IMR-90 (cell line): ENCODE measurements at regions not wholly inside any gene's neighbourhood (a gene's known extent, or its start where the extent isn't known, plus 50 kb on each side); places are given as distances from the start of the nearest gene placed in this dataset.

Source experiments
- ATAC-seq: fragments of 200-7000 bp; cut with Tn5 transposase; 2 replicates; pipeline ENCODE4 v1.9.1; 2020; ENCODE audit warnings: low read depth, mild to moderate bottlenecking, moderate library complexity
- BruUV-seq: library from RNA; stranded (reverse); fragments of 400-500 nt; replicated peaks from 2 replicates; lab custom pipeline; 2021; lab: Mats Ljungman, UMichigan
- CTCF ChIA-PET: fragments of 300-600 bp; formaldehyde crosslinking; extraction: SDS; loops from one replicate; lab custom pipeline; 2021; ENCODE audit warnings: antibody characterized with exemption; lab: Yijun Ruan, JAX
- POLR2A ChIA-PET: fragments of 300-600 bp; sonication (Branson Sonifier 250); formaldehyde crosslinking; loops from one replicate; lab custom pipeline; 2022; ENCODE audit warnings: antibody characterized with exemption; ENCODE audit not compliant: unreplicated experiment; lab: Charles Lee
- DNase-seq: peaks from one replicate; pipeline ENCODE4 v3.0.0; 2013
- H2AFZ ChIP-seq: replicated peaks from 2 replicates; pipeline ENCODE3; 2013; ENCODE audit warnings: low read length, mild to moderate bottlenecking; ENCODE audit not compliant: poor library complexity
- H2AK5ac ChIP-seq: 2 replicates; pipeline ENCODE4 v1.6.1; 2013; ENCODE audit warnings: low read depth, low read length, inconsistent platforms
- H2AK9ac ChIP-seq: replicated peaks from 2 replicates; pipeline ENCODE3; 2013; ENCODE audit warnings: mild to moderate bottlenecking, low read depth, low read length, moderate library complexity; ENCODE audit not compliant: poor library complexity
- H2BK120ac ChIP-seq: 2 replicates; pipeline ENCODE4 v1.6.1; 2013; ENCODE audit warnings: low read depth, low read length, inconsistent platforms
- H2BK15ac ChIP-seq: 3 replicates; pipeline ENCODE4 v1.6.1; 2013; ENCODE audit warnings: low read depth, low read length, inconsistent platforms
- H2BK20ac ChIP-seq: 2 replicates; pipeline ENCODE4 v1.6.1; 2013; ENCODE audit warnings: low read depth, mild to moderate bottlenecking, inconsistent platforms, low read length, moderate library complexity
- H2BK5ac ChIP-seq: 2 replicates; pipeline ENCODE4 v1.6.1; 2013; ENCODE audit warnings: mild to moderate bottlenecking, low read depth, low read length, inconsistent platforms; ENCODE audit not compliant: poor library complexity, severe bottlenecking
- H3K14ac ChIP-seq: replicated peaks from 2 replicates; pipeline ENCODE4 v1.6.1; 2013; ENCODE audit warnings: low read depth, low read length, inconsistent platforms
- H3K18ac ChIP-seq: 2 replicates; pipeline ENCODE4 v1.6.1; 2013; ENCODE audit warnings: low read depth, low read length, control low read depth
- H3K23ac ChIP-seq: 2 replicates; pipeline ENCODE4 v1.6.1; 2013; ENCODE audit warnings: low read depth, low read length, inconsistent platforms
- H3K27ac ChIP-seq: 2 replicates; pipeline ENCODE4 v1.5.1; 2013; ENCODE audit warnings: mild to moderate bottlenecking, control low read depth, low read length; ENCODE audit not compliant: insufficient read depth
- H3K27me3 ChIP-seq: 2 replicates; pipeline ENCODE4 v1.6.1; 2013; ENCODE audit warnings: low read length; ENCODE audit not compliant: control insufficient read depth, insufficient read depth
- H3K36me3 ChIP-seq: 2 replicates; pipeline ENCODE4 v1.6.1; 2013; ENCODE audit warnings: low read length, mixed read lengths; ENCODE audit not compliant: control insufficient read depth, insufficient read depth
- H3K4ac ChIP-seq: 2 replicates; pipeline ENCODE4 v1.6.1; 2013; ENCODE audit warnings: low read depth, low read length, inconsistent platforms
- H3K4me1 ChIP-seq: 2 replicates; pipeline ENCODE4 v1.6.1; 2013; ENCODE audit warnings: low read length, mixed read lengths; ENCODE audit not compliant: control insufficient read depth, insufficient read depth
- H3K4me2 ChIP-seq: 2 replicates; pipeline ENCODE4 v1.6.1; 2013; ENCODE audit warnings: low read depth, mild to moderate bottlenecking, control low read depth, low read length, moderate library complexity
- H3K4me3 ChIP-seq: 2 replicates; pipeline ENCODE4 v1.5.1; 2013; ENCODE audit warnings: low read depth, mild to moderate bottlenecking, control low read depth, low read length, moderate library complexity; ENCODE audit not compliant: insufficient read depth
- H3K56ac ChIP-seq: 2 replicates; pipeline ENCODE4 v1.6.1; 2013; ENCODE audit warnings: low read length, inconsistent platforms; ENCODE audit not compliant: insufficient read depth; ENCODE audit errors: extremely low read depth
- H3K79me1 ChIP-seq, 2 experiments: 2 replicates each; pipeline ENCODE4 v1.6.1; 2013; ENCODE audit warnings: low read length in 2 of 2, inconsistent platforms in 1 of 2, low read depth in 1 of 2
- H3K9ac ChIP-seq: 2 replicates; pipeline ENCODE4 v1.6.1; 2013; ENCODE audit warnings: low read depth, low read length, control low read depth
- H3K9me1 ChIP-seq: 2 replicates; pipeline ENCODE4 v1.6.1; 2013; ENCODE audit warnings: low read length, inconsistent platforms; ENCODE audit not compliant: insufficient read depth
- H3K9me3 ChIP-seq: 2 replicates; pipeline ENCODE4 v1.6.1; 2013; ENCODE audit warnings: low read length; ENCODE audit not compliant: control insufficient read depth, insufficient read depth
- H4K20me1 ChIP-seq: 2 replicates; pipeline ENCODE4 v1.6.1; 2013; ENCODE audit warnings: low read length, inconsistent platforms; ENCODE audit not compliant: insufficient read depth
- H4K5ac ChIP-seq: 2 replicates; pipeline ENCODE4 v1.6.1; 2013; ENCODE audit warnings: mild to moderate bottlenecking, low read depth, low read length, control low read depth
- H4K8ac ChIP-seq, 2 experiments: 2 replicates each; pipeline ENCODE4 v1.6.1; 2013; ENCODE audit warnings: low read depth in 2 of 2, low read length in 2 of 2, control low read depth in 1 of 2, inconsistent platforms in 1 of 2
- H4K91ac ChIP-seq: 2 replicates; pipeline ENCODE4 v1.6.1; 2013; ENCODE audit warnings: low read depth, low read length, inconsistent platforms; ENCODE audit not compliant: insufficient read depth
- BHLHE40 ChIP-seq: fragments of 150-350 bp; IDR thresholded peaks from 2 replicates; pipeline ENCODE4 v1.6.1; 2016; ENCODE audit warnings: mild to moderate bottlenecking, low read depth, low read length
- CEBPB ChIP-seq: IDR thresholded peaks from 2 replicates; pipeline ENCODE4 v1.6.1; 2012; ENCODE audit warnings: low read depth, low read length, improper control_type of control experiment
- CHD1 ChIP-seq: IDR thresholded peaks from 2 replicates; pipeline ENCODE4 v1.6.1; 2012; ENCODE audit warnings: low read depth, low read length, improper control_type of control experiment
- FOS ChIP-seq: fragments of 150-350 bp; IDR thresholded peaks from 2 replicates; pipeline ENCODE4 v1.6.1; 2016; ENCODE audit warnings: low read depth, low read length
- MAFK ChIP-seq: IDR thresholded peaks from 2 replicates; pipeline ENCODE4 v1.6.1; 2012; ENCODE audit warnings: low read depth, low read length, improper control_type of control experiment
- MAZ ChIP-seq: IDR thresholded peaks from 2 replicates; pipeline ENCODE4 v1.6.1; 2012; ENCODE audit warnings: low read depth, mild to moderate bottlenecking, low read length, improper control_type of control experiment, moderate library complexity, borderline replicate concordance
- MXI1 ChIP-seq: IDR thresholded peaks from 2 replicates; pipeline ENCODE4 v1.6.1; 2012; ENCODE audit warnings: low read depth, mild to moderate bottlenecking, low read length, moderate library complexity, borderline replicate concordance
- NFE2L2 ChIP-seq: fragments of 150-350 bp; IDR thresholded peaks from 2 replicates; pipeline ENCODE4 v1.6.1; 2016; ENCODE audit warnings: low read depth, mild to moderate bottlenecking, low read length
- POLR2A ChIP-seq: IDR thresholded peaks from 2 replicates; pipeline ENCODE4 v1.6.1; 2012; ENCODE audit warnings: mild to moderate bottlenecking, low read depth, low read length
- RAD21 ChIP-seq: IDR thresholded peaks from 2 replicates; pipeline ENCODE4 v1.6.1; 2012; ENCODE audit warnings: low read length, improper control_type of control experiment
- RCOR1 ChIP-seq: IDR thresholded peaks from 2 replicates; pipeline ENCODE4 v1.6.1; 2012; ENCODE audit warnings: mild to moderate bottlenecking, low read length, improper control_type of control experiment; ENCODE audit not compliant: insufficient replicate concordance
- RFX5 ChIP-seq: IDR thresholded peaks from 2 replicates; pipeline ENCODE4 v1.8.0; 2012; ENCODE audit warnings: low read depth, mild to moderate bottlenecking, low read length, moderate library complexity
- SMC3 ChIP-seq: fragments of 150-350 bp; IDR thresholded peaks from 2 replicates; pipeline ENCODE4 v1.6.1; 2016; ENCODE audit warnings: low read depth, mild to moderate bottlenecking, antibody characterized with exemption, low read length, moderate library complexity
- WGBS, 2 experiments: methylation state at CpG; one replicate each; pipeline versions ENCODE4 v1.1.5 to v1.1.7; 2013; ENCODE audit warnings: missing lambda C conversion rate in 2 of 2; ENCODE audit not compliant: insufficient read length in 1 of 2; ENCODE audit errors: extremely low coverage in 2 of 2; 5-methylcytosine and 5-hydroxymethylcytosine counted together
- dilution Hi-C: fragments of 300-500 bp; cut with HindIII; formaldehyde crosslinking; loops from one replicate; pipeline ENCODE4 v1.14.3; 2018; ENCODE audit warnings: low sequenced_read_pairs; ENCODE audit not compliant: unreplicated experiment
- in situ Hi-C: fragments of 300-500 bp; cut with MboI; formaldehyde crosslinking; loops from 3 replicates; pipeline ENCODE4 v1.14.3; 2019; ENCODE audit warnings: low sequenced_read_pairs, inconsistent platforms, mixed read lengths
- intact Hi-C: fragments of 100-400 bp; cut with micrococcal nuclease; formaldehyde crosslinking; loops from 2 replicates; pipeline ENCODE4 v1.10.0; 2022
- TF ChIP-seq, protein P1 (sequence below): fragments of 150-350 bp; IDR thresholded peaks from 2 replicates; pipeline ENCODE4 v1.6.1; 2017; ENCODE audit warnings: mild to moderate bottlenecking, antibody characterized with exemption, low read length, low read depth
- TF ChIP-seq, protein P2 (sequence below): conservative IDR thresholded peaks from 2 replicates; pipeline ENCODE4 v1.5.1; 2012; ENCODE audit warnings: mild to moderate bottlenecking, low read depth, low read length, improper control_type of control experiment
- TF ChIP-seq, protein P3 (sequence below): fragments of 150-350 bp; IDR thresholded peaks from 2 replicates; pipeline ENCODE4 v1.6.1; 2016; ENCODE audit warnings: low read depth, mild to moderate bottlenecking, low read length, moderate library complexity, borderline replicate concordance

GRCh38 chr22:34855471-34855870 is 210.5 kb upstream of the ISX start:
- dilution Hi-C loops, result no loop called here
- CTCF ChIA-PET, result no interaction called here

More at GRCh38 chr22:34855471-34855870, 210.5 kb upstream of the ISX start:
- Histone ChIP-seq H3K9ac (no peak overlapping the region), H4K8ac (no peak overlapping the region), H3K18ac (no peak overlapping the region), H3K27ac (no peak overlapping the region), H3K9me1 (no peaks in the 10 kb centered on the region), H3K56ac (no peak overlapping the region), H3K14ac (no peak overlapping the region), H4K20me1 (no peaks in the 10 kb centered on the region), H3K27me3 (no peaks in the 10 kb centered on the region), H3K4me2 (no peak overlapping the region), H2BK15ac (no peak overlapping the region), H3K23ac (no peak overlapping the region), H2AK5ac (no peak overlapping the region), H3K4me1 (no peaks in the 10 kb centered on the region), H2BK120ac (no peak overlapping the region), H2AK9ac (no peak overlapping the region), H2BK20ac (no peak overlapping the region), H3K4ac (no peak overlapping the region), H2AFZ (no peak overlapping the region), H2BK5ac (no peak overlapping the region), H4K91ac (no peak overlapping the region), H3K36me3 (no peaks in the 10 kb centered on the region), H3K9me3 (peaks cover 13% of the 10 kb centered on the region), H4K5ac (no peak overlapping the region), H3K79me1 (no peaks in the 10 kb centered on the region), H3K4me3 (no peak overlapping the region)
- TF ChIP-seq RAD21, result no peak
- TF ChIP-seq SMC3, result no peak
- TF ChIP-seq FOS, result no peak
- no peak for TF ChIP-seq BHLHE40
- no peak for TF ChIP-seq CHD1
- TF ChIP-seq, protein P1, sequence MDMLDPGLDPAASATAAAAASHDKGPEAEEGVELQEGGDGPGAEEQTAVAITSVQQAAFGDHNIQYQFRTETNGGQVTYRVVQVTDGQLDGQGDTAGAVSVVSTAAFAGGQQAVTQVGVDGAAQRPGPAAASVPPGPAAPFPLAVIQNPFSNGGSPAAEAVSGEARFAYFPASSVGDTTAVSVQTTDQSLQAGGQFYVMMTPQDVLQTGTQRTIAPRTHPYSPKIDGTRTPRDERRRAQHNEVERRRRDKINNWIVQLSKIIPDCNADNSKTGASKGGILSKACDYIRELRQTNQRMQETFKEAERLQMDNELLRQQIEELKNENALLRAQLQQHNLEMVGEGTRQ, result no peak
- TF ChIP-seq, protein P2, sequence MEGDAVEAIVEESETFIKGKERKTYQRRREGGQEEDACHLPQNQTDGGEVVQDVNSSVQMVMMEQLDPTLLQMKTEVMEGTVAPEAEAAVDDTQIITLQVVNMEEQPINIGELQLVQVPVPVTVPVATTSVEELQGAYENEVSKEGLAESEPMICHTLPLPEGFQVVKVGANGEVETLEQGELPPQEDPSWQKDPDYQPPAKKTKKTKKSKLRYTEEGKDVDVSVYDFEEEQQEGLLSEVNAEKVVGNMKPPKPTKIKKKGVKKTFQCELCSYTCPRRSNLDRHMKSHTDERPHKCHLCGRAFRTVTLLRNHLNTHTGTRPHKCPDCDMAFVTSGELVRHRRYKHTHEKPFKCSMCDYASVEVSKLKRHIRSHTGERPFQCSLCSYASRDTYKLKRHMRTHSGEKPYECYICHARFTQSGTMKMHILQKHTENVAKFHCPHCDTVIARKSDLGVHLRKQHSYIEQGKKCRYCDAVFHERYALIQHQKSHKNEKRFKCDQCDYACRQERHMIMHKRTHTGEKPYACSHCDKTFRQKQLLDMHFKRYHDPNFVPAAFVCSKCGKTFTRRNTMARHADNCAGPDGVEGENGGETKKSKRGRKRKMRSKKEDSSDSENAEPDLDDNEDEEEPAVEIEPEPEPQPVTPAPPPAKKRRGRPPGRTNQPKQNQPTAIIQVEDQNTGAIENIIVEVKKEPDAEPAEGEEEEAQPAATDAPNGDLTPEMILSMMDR, result no peak
- no peak for TF ChIP-seq NFE2L2
- TF ChIP-seq RCOR1, result no peak
- TF ChIP-seq MAFK, result no peak
- no peak for TF ChIP-seq CEBPB
- TF ChIP-seq RFX5, result no peak
- TF ChIP-seq MAZ, result no peak
- no peak for TF ChIP-seq MXI1
- no peak for TF ChIP-seq POLR2A
- TF ChIP-seq, protein P3, sequence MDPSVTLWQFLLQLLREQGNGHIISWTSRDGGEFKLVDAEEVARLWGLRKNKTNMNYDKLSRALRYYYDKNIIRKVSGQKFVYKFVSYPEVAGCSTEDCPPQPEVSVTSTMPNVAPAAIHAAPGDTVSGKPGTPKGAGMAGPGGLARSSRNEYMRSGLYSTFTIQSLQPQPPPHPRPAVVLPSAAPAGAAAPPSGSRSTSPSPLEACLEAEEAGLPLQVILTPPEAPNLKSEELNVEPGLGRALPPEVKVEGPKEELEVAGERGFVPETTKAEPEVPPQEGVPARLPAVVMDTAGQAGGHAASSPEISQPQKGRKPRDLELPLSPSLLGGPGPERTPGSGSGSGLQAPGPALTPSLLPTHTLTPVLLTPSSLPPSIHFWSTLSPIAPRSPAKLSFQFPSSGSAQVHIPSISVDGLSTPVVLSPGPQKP, result no peak
- POLR2A ChIA-PET, result no interaction called here
- intact Hi-C loops (no loop called here), in situ Hi-C loops (no loop called here)
- DNase-seq (no peak), ATAC-seq (no peak)
- no TSS peak for BruUV-seq
- WGBS, 2 experiments, result 48% methylated on average over 2 of the region's 5 CpGs; no CpG with 5 or more reads in 1 of the 2 experiments
